ENCODE measurements at regions not wholly inside any gene's neighbourhood (a gene's known extent, or its start where the extent isn't known, plus 50 kb on each side); places are given as distances from the start of the nearest gene placed in this dataset.
A peak's percentile ranks its signal among the peaks of the same experiment; 100 is the strongest.
"Not testable (repeated sequence)": the region's sequence is repeated elsewhere in the genome, so short reads cannot be mapped to it uniquely, and the experiment has no call there.

DNA sequence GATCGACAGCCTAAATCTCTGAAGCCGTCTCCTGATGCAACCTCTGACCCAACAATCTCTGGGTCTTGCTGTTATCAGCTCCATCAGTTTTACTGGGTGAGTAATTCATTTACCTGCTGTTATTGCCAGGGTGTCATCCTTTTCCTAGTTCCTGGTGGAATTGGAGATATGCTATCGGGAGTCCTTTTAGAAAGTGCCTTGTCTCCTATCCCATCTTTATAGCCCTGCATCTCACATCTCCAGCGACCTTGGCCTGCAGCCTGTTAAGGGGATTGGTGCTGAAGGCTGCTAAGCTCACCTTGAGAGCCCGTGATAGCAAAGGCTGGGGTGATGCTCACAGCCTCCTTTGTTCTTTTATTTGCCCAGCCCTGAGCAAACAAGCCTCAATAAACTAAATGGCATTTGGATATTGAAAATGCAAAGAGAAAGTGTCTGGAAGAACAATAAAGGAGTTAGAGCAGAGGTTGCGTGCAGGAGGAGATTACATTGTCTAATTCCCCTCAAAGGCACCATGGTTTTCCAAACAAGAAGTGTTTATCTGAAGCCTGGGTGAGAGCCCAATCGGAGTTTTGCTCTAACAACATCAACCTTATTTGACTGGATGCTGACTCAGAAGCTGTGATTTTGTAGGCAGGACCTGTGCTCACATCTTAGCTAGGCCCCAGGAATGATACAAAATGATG lies 101.8 kb downstream of the RPLP1 start:
- DNase-seq, result peak; percentile 95

DNA sequence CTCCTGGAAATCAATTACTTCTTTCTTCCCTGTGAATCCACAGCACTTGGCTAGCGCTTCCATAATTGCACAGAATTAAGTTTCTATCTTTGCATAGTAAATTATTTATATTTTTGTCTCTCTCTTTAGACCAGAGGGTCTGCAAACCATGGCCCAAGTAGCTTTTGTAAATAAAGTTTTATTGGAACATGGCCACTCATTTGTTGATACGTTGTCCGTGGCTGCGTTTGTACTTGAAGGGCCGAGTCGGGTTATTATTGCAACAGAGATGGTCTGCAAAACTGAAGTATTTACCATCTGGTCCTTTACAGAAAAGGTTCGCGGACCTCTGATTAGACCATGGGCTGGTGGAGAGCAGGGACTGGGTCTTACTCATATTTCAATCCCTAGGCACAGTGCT lies 102.5 kb downstream of the RPLP1 start:
- no peak for DNase-seq

DNA sequence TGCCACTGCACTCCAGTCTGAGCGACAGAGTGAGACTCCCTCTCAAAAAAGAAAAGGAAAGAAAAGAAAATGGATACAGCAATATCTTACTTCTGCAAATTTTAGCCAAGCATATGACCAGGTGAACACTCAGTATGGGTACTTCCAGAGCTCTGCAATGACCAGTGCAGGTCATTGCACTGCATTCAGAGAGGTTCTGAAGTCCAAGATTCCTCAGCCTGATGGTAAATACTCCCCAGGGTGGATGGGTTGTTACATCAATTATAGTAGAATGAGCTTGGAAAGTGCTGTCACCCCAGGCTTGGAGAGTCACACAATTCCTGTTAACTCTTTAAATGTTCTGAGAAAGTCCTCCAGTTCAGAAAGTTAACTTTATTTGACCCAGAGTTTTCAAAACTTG lies 103.7 kb downstream of the RPLP1 start:
- DNase-seq, result no peak

DNA sequence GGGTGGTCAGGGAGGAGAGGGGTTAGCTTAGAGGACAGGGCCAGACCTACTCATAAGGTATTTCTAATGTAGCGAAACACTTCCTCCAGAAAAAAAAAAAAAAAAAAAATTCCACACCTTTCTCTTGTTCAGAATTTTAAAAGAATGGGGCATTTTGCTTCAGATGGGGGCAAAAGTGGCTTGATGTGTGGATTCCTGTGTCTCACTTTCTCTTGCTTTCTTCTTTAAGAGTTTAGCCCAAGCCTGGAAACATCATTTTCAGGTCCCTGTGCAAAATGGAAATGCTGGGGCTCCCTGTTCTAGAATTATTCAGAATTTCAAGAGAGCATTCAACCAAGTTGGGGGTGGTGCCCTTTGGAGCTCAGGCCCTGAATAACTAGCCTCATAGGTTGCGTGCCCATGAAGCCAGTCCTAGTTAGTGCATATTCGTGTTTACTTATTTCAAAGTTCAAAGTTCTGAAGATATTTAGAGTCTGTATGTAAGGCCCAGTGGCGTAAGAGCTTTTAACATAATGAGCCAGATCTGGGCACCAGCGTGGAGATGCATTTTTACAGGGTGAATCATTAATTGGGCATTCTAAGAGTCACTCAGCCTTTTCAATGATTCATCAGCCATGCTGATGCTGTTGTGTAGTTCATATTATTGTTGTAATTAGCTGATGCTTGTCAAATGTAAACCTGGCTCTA lies 104.5 kb downstream of the RPLP1 start:
- DNase-seq, result peak; percentile 90

DNA sequence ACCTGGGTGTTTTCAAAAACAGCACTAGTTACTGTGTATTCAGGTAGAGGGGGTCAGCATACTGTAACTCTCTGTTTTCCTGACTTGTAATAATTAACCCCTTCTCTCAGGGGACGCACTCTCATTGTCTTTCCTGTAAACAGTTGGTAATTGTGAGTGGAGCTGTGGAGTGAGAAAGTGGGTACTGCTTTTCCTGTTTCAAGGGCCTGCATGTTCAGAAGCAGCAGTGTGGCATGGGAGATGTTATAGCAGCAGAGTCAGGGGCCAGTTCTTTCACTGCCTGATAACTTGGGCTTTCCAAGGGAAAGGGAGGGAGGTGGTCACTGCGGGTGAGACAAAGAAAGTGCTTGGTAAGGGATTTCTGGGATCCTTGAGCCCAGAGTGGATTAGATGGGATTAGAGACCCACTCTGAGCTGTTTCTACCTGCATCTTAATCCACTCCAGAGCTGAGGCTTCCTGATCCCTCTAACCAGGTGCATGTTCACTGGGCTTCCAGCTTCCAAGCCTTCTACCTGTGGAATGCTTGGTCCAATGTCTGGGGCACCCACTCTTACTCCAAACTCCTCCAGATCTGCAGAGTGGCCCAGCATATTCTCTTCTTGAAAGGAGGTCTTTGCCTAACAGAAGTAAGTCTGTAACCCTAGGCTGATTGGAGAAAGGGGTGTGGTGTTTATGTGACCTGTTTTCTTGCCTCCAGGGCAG lies 105.2 kb downstream of the RPLP1 start:
- no peak for DNase-seq

DNA sequence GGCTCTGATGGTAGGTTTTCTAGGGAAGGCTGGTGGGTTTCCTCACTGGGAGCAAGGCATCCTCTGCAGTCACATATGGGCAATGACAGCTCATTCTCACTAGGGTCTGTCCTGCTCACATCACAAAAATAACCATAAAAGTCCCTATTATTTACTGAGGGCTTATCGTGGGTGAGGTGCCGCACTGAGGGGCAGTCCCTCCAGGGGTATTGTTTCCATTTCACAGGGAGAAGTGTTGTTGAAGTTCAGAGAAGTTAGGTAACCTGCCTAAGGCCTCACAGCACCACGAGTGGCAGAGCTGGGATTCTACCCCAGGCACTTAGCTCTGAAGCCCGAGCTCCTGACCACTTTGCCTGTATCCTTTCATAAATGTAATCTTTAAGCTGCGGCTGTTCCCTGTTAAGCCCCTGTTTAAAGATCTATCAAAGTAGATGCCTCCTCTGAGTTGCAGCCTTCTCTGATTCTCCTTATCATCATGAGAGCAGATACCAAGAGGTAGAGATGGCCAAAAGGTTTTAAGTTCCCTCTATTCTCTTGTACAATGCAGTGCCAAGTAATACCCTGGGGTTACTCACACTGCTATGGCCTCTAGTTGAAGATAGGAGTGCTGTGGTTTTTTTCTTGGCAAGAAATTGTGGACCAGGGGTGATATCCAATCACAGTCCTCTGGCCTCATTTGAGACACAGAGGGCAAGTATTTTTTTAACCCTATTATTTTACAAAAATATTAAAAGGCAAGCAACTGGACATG lies 107.0 kb downstream of the RPLP1 start:
- DNase-seq, result no peak

DNA sequence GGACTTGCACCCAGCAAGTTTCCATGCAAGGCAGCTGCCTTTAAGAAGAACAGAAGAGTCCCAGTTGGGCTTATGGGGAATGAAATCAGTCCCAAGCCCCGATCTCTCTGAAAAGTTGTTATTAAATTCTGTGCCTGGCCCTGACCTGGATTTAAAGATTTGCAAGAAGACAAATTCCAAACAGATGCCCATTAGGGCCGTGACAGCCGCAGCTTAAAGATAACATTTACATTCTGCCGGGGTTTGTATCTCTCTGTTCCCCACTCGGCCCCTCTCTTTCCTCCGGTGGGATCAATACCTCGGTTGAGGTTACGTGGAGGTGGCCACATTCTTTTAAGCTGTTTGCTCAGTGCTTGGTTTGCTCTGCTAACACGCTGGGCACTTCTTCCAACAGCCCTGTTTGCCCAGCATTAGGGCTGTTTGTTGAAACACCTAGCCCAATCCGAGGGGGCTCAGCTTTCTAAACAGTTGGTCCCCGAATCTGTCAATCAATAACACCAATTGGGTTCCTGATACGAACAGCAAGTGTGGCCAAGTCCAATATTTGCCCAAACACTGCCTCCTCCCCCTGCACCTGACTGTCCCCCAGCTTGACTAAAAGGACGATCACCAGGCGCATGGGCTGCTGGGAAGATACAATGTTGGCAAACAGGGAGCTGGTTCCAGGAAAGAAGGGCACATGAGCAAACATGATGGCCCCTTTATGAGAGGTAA lies 108.6 kb downstream of the RPLP1 start:
- peak; percentile 81 for DNase-seq

DNA sequence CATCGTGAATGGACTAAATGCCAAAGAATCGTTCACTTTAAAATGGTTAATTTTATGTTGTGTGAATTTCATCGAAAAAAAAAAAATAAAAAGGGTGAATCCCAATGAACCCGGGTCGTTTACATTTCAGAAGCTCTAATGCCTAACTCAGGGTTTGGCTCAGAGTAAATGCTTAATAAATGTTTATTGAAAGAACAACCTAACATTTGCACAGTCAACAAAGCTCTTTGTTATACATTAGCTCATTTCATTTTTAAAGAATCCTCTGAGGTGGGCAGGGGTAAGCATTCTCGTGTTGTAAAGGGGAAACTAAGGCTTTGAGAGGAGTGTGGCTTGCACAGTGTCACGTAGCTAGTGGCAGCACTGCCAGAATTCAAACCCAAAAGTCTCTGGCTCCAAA lies 109.5 kb downstream of the RPLP1 start:
- DNase-seq, result no peak

DNA sequence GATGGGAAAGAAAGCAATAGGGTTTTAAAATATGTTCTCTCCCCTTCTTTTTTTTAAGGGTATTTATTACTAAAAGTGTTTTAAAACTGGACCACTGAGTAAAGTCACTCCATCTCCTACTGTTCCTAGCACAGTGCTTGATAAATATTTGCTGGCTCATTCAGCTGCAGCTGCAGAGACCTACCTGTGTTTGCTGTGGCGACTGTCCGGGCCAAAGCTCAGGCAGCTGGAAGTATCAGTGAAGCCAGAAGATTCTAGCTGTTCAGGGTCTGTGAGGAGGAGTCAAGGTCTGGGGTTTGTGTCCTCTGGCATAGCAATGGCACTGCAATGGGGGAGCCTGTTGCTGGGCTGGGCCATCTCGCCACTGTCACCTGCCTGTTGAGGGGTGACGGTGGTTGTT lies 109.9 kb downstream of the RPLP1 start:
- DNase-seq, result no peak

DNA sequence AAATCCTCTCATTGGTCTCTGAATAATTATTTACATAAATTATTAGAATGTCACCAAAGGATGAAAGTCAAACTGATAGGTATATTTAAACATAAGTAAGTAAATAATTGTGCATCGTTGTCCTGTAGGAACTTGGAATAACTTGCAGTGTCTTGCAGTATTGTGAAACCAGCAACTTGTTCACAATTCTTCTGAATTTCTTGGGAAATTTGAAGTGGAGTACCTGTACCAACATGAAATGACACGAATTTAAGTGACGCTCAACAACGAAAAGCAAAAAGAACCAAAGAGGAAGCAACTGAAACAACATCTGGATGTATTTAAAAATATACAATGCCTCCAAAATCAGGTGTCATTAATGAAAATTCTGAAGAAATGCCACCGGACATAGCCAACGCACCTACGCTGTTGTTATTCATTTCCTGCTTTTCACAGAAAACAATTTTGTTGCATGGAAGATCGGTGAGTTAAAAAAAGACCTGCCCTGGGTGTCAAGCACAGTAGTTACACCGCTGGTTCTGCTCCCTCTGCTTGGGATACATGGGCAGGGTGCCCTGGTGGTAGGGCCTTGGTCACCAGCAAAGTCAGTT lies 112.5 kb downstream of the RPLP1 start:
- no peak for DNase-seq

DNA sequence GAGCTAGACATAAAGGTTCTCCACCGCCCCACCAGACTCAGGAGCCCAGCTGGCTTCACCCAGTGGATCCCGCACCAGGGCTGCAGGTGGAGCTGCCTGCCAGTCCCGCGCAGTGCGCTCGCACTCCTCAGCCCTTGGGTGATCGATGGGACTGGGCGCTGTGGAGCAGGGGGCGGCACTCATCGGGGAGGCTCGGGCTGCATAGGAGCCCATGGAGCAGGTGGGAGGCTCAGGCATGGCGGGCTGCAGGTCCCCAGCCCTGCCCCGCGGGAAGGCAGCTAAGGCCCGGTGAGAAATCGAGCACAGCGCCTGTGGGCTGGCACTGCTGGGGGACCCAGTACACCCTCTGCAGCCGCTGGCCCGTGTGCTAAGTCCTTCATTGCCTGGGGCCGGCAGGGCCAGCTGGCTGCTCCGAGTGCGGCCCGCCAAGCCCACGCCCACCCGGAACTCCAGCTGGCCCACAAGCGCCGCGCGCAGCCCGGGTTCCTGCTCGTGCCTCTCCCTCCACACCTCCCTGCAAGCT lies 114.7 kb downstream of the RPLP1 start:
- not testable (repeated sequence) for DNase-seq

DNA sequence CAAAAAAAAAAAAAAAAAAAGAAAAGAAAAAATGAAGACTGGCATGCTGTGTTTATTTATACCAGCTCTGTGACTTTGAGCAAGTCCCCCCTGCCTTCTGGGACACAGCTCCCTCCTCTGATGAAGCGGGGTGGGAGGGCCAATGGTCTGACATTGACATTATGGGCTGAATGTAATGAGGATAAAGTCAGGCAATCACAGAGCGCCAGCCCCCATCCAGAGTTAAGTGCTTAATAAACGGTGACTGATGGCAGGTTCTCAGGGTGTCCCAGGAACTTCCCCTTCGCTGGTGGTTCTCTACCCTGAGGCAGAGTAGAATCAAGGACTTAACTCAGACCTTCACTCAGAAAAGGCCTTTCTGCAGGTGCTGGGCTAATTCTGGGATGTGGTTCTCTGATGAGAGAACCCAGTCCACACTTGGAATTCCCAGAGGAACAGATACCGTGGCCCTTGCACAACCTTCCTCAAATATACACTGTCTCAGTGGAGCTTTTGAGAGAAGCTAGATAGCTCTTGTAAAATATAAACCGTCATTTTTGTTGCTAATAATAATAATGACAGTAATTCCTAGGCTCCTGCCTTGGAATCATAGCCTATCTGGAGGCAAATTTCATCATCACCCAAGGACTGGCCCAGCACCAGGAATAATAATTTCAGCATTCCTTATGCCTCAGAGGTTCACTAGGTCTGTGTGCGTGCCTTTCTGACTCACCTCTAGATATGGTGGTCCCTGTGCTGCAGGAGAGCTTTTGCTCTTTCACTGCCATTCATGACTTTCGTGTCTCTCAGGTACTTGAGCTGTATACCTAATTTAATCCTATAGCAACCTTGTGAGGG lies 115.8 kb downstream of the RPLP1 start:
- no peak for DNase-seq

DNA sequence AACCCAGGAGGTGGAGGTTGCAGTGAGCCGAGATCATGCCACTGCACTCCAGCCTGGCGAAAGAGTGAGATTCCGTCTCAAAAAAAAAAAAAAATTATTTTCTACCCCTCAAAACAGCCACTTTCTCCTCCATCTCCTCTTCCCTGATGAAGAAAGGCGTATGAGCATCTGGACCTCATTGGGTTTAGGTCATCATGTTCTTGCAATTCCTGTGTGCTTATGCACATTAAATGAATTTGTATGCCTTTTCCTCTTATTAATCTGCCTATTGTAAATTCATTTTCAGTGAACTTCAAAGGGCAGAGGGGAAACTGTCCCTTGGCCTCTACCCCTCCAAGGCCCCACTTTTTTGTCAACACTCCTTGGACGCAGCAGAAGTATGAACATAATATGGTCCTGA lies 117.8 kb downstream of the RPLP1 start:
- DNase-seq, result no peak

DNA sequence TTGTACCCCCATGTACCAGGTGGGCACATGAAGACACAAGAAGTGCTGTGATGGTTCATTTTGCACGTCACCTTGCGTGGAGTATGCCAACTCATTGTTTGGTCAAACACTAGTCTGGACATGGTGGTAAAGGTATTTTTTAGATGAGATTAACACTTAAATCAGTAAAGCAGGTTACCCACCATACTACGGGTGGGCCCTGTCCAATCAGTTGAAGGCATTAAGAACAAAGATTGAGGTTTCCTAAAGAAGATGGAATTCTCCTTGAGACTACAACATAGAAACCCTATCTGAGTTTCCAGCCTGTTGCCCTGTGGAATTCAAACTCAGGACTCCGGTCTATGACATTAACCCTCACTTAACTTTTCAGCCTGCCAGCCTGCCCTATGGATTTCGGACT lies 118.4 kb downstream of the RPLP1 start:
- no peak for DNase-seq

DNA sequence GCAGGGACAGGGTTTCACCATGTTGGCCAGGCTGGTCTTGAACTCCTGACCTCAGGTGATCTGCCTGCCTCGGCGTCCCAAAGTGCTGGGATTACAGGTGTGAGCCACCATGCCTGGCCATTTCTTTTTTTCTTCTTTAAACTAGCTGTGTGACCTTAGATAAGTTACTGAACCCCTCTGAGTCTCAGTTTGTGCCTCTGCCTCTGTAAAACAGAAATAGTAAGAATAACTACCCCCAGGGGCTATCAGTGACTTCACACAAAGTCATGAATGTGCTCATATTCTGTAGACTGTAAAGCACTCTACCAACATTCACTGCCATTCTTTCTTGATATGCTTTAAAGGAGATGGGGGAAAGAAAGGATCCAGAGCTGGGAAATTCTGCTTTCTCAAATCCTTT lies 120.7 kb downstream of the RPLP1 start:
- not testable (repeated sequence) for DNase-seq

DNA sequence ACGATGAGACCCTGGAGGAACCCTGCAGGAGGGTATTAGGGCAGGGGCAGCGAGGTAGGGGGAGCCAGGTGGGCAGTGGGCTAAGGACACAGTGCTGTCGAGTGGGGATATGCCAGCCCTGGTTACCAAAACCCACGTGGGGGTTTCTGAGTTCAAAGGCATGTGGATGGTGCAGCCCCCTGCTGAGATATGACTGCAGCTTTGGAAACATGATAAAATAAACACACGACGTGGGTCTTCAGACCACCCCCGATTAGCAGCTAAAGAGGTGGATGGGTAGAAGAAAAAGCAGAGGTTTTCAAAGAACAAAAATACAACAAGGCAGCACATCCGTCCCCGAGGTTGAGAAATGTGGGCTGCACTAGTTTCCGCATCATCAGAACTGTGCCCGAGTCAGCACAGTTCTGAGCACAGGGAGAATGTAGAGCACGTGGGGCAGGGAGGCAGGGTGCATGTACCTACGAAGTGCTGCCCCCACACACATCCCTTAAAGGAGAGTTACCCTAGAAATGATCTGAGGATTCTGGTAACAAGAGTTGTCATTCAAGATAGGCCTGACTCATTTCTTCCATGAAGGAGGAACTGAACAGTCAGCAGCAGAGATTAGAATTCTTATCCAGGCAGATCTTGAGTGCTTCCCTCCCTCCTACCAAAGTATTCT lies 121.3 kb downstream of the RPLP1 start:
- no peak for DNase-seq

DNA sequence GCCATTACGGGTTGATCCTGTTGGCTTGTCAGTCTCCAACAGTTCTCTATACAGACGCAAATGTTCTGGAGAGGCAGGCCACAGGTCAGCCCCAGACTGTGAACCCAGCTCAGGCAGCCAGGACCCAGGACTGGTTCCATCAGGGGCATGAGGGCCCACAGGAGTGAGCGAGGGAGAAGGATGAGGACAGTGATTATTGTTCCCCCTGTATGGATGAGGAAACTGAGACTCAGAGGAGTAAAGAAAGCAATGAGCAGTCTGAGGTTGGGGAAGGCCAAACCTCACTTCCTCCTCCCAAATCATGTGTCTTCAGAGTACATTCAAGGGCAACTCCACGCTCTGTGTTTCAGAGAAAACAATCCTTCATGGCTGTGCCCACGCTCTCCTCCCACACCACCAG lies 121.9 kb downstream of the RPLP1 start:
- DNase-seq, result no peak

DNA sequence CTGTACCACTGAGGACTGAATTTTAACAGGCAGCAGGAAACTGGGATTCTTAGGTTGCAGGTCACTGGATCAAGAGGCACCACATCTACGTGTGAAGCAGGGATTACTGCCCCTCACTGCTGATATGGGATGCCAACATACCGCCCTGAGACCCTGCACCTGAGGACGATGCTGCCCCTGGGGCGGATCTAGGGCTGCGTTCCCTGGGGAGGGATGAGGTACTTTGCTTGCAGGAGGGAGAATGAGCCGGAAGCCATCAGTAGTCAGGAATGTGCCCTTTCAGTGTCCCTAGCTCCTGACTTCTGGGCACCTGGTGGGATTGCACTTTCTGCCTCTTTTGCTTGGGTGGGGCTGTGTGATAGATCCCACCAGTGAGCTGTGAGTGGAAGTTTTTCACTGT lies 122.8 kb downstream of the RPLP1 start:
- DNase-seq, result no peak

DNA sequence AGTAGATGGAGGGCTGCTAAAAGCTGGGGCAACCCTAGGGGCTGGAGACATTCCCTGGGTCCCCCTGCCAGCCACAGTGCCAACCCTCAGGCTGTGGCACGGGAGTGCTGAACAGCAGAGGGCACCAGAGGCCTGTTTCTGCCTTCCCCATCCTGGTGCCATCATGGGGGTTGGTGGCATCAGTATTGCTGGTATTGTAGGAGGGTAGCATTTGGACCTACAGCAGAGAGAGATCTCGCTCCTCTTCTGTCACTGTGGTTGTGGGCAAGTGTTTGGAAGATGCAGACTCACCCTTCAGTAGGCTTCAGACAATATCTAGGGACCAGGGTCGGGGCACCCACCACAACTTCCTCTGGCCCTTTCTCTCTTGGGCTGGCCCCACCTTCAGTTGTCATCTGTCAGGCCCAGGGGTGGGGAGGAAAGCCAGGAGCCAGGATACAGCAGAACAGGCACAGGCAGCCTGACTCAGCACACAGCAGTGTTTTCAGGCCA lies 123.5 kb downstream of the RPLP1 start:
- DNase-seq, result peak; percentile 60

DNA sequence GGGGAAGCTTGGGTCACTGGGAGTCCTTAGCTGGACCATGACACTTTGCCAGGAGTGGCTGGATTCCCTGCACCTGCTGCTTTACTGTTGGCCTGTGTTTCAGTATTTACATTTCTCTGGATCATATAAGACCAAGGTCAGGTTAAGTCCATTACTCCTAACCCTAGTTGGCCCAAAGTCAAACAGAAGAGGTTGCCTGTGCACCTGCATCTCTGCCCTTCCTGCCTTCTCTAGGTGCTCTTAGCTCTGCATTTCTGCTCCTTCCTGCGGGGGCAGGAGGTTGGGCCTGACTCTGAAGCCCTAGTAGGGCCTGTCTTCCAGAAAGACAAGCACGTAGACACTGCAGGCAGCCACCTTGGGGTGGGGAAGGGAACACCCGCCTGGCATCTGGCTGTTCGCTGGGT lies 124.3 kb downstream of the RPLP1 start:
- DNase-seq, result no peak
